ENCODE measurements at regions not wholly inside any gene's neighbourhood (a gene's known extent, or its start where the extent isn't known, plus 50 kb on each side); places are given as distances from the start of the nearest gene placed in this dataset.

- TF ChIP-seq POLR2A (IDR thresholded peaks at IDR 0.05) (no peak), POLR2AphosphoS5 (IDR thresholded peaks at IDR 0.05) (no peak), EP300 (IDR thresholded peaks at IDR 0.05) (no peak), CTCF (IDR thresholded peaks at IDR 0.05) (no peak)
- ATAC-seq, result no peak
- no peak overlapping the region for H3K4me3 ChIP-seq
- no peak overlapping the region for H3K27ac ChIP-seq
- H3K4me1 ChIP-seq, result no peaks in the 10 kb centered on the region
- peaks cover 0 to 16% (median 0%) of the 10 kb centered on the region in 3 donors for H3K9me3 ChIP-seq
- no peaks in the 10 kb centered on the region for H3K27me3 ChIP-seq
- no peaks in the 10 kb centered on the region for H3K36me3 ChIP-seq
Measured at GRCh38 chr1:238833919-238834318, 552.4 kb upstream of the CHRM3 start.

DNA sequence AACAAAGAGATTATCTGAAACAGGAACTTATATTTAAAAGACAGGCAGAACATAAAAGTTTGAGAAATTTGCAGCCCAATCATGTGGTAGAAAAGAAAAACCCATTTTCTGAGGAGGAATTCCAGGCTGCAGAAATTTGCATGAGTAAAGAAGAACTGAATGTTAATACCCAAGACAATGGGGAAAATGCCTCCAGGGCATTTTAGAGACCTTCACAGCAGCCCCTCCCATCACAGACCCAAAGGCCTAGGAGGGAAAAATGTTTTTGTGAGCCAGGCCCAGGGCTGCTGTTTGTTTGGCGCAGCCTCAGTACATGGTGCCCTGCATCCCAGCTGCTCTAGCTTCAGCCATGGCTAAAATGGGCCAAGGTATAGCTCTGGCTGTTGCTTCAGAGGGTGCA is 554.3 kb upstream of the CHRM3 start:
- 83% methylated on average over 1 of the region's 1 CpG; no CpG with 5 or more reads in 1 of the 2 donors for WGBS, 2 donors (ENCODE audit: low coverage in 1 of 2)

GRCh38 chr1:238830036-238830611 is 556.2 kb upstream of the CHRM3 start:
- no peak for ATAC-seq
- TF ChIP-seq CTCF (IDR thresholded peaks at IDR 0.05) (no peak), POLR2A (IDR thresholded peaks at IDR 0.05) (no peak), POLR2AphosphoS5 (IDR thresholded peaks at IDR 0.05) (no peak), EP300 (IDR thresholded peaks at IDR 0.05) (no peak)

More for the DNA sequence above, 554.3 kb upstream of the CHRM3 start:
- Histone ChIP-seq H3K9me3 (peaks cover 0 to 16% (median 0%) of the 10 kb centered on the region in 3 donors), H3K4me1 (no peaks in the 10 kb centered on the region), H3K27me3 (no peaks in the 10 kb centered on the region), H3K36me3 (no peaks in the 10 kb centered on the region), H3K4me3 (no peak overlapping the region), H3K27ac (no peak overlapping the region)
- TF ChIP-seq POLR2AphosphoS5 (IDR thresholded peaks at IDR 0.05) (no peak), CTCF (IDR thresholded peaks at IDR 0.05) (no peak), POLR2A (IDR thresholded peaks at IDR 0.05) (no peak), EP300 (IDR thresholded peaks at IDR 0.05) (no peak)
- no peak for ATAC-seq

DNA sequence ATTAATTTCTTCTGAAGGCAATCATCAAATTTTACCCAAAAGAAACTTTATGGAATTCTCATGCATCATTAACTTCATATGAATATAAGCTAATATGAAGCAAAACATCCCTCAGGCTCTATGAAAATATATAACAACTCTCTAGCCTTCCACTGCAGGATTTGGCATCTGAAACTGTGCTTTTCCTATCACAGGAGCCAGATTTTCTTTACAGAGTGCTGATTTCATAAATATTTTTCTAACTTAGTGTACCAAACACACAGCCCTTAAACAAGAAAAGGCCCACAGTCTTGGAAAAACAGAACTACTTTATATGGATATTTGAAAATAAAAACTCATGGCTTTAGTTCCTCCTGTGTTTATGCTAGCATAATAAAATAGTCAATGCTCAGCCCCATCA is 559.5 kb upstream of the CHRM3 start:
- no peak for ATAC-seq
- TF ChIP-seq POLR2A (IDR thresholded peaks at IDR 0.05), result no peak
- no peak for TF ChIP-seq CTCF (IDR thresholded peaks at IDR 0.05)
- no peak for TF ChIP-seq POLR2AphosphoS5 (IDR thresholded peaks at IDR 0.05)
- no peak for TF ChIP-seq EP300 (IDR thresholded peaks at IDR 0.05)

More at GRCh38 chr1:238830036-238830611, 556.2 kb upstream of the CHRM3 start:
- Histone ChIP-seq H3K36me3 (no peaks in the 10 kb centered on the region), H3K4me3 (no peak overlapping the region), H3K4me1 (no peaks in the 10 kb centered on the region), H3K27me3 (no peaks in the 10 kb centered on the region), H3K27ac (no peak overlapping the region), H3K9me3 (peaks cover 0 to 16% (median 0%) of the 10 kb centered on the region in 3 donors)
- 60 to 65% methylated on average over 2 to 3 of the region's 3 CpGs for WGBS, 2 donors (ENCODE audit: low coverage in 1 of 2)

GRCh38 chr1:238823416-238823815 is 563.0 kb upstream of the CHRM3 start:
- Histone ChIP-seq H3K9me3 (peaks cover 0 to 12% (median 0%) of the 10 kb centered on the region in 3 donors), H3K4me3 (no peak overlapping the region), H3K27me3 (no peaks in the 10 kb centered on the region), H3K4me1 (no peaks in the 10 kb centered on the region), H3K36me3 (no peaks in the 10 kb centered on the region), H3K27ac (no peak overlapping the region)
- TF ChIP-seq CTCF (IDR thresholded peaks at IDR 0.05), result no peak
- no peak for TF ChIP-seq POLR2AphosphoS5 (IDR thresholded peaks at IDR 0.05)
- TF ChIP-seq POLR2A (IDR thresholded peaks at IDR 0.05), result no peak
- TF ChIP-seq EP300 (IDR thresholded peaks at IDR 0.05), result no peak
- no peak for ATAC-seq

More for the DNA sequence above, 559.5 kb upstream of the CHRM3 start:
- H3K9me3 ChIP-seq, result peaks cover 0 to 21% (median 0%) of the 10 kb centered on the region in 3 donors
- H3K27me3 ChIP-seq, result no peaks in the 10 kb centered on the region
- no peak overlapping the region for H3K27ac ChIP-seq
- no peak overlapping the region for H3K4me3 ChIP-seq
- H3K36me3 ChIP-seq, result no peaks in the 10 kb centered on the region
- H3K4me1 ChIP-seq, result no peaks in the 10 kb centered on the region
